HG03060 (cell line): ENCODE measurements at regions not wholly inside any gene's neighbourhood (a gene's known extent, or its start where the extent isn't known, plus 50 kb on each side); places are given as distances from the start of the nearest gene placed in this dataset.

ENCODE experiments used
- ATAC-seq: cut with Tn5 transposase; IDR thresholded peaks from one replicate; pipeline ENCODE4 v1.9.1; 2021; ENCODE audit warnings: low read depth, moderate number of reproducible peaks; ENCODE audit not compliant: unreplicated experiment

GRCh38 chr2:147792966-147793617, 51.7 kb upstream of the ACVR2A start:
- ATAC-seq = no peak

GRCh38 chr2:147790580-147790979, 54.2 kb upstream of the ACVR2A start:
- no peak for ATAC-seq

GRCh38 chr2:147789720-147790119, 55.1 kb upstream of the ACVR2A start:
- no peak for ATAC-seq

- ATAC-seq = no peak
Measured at GRCh38 chr2:147789287-147789686, 55.5 kb upstream of the ACVR2A start.

- ATAC-seq = no peak
Measured at GRCh38 chr2:147782141-147782930, 62.5 kb upstream of the ACVR2A start.

- ATAC-seq = no peak
Measured at GRCh38 chr2:147779440-147779839, 65.4 kb upstream of the ACVR2A start.

GRCh38 chr2:147777394-147777793, 67.4 kb upstream of the ACVR2A start:
- ATAC-seq = no peak

- ATAC-seq = no peak
Measured at GRCh38 chr2:147774805-147775204, 70.0 kb upstream of the ACVR2A start.

GRCh38 chr2:147773479-147773878, 71.3 kb upstream of the ACVR2A start:
- ATAC-seq = no peak

GRCh38 chr2:147772781-147773180, 72.0 kb upstream of the ACVR2A start:
- ATAC-seq = no peak

GRCh38 chr2:147763861-147764260, 81.0 kb upstream of the ACVR2A start:
- ATAC-seq = no peak

- no peak for ATAC-seq
Measured at GRCh38 chr2:147760984-147761383, 83.8 kb upstream of the ACVR2A start.

- no peak for ATAC-seq
Measured at GRCh38 chr2:147759536-147759935, 85.3 kb upstream of the ACVR2A start.

- no peak for ATAC-seq
Measured at GRCh38 chr2:147758821-147759220, 86.0 kb upstream of the ACVR2A start.

GRCh38 chr2:147756069-147756468, 88.8 kb upstream of the ACVR2A start:
- no peak for ATAC-seq

GRCh38 chr2:147740211-147740927, 104.5 kb upstream of the ACVR2A start:
- no peak for ATAC-seq

- ATAC-seq = no peak
Measured at GRCh38 chr2:147739508-147739907, 105.3 kb upstream of the ACVR2A start.

- no peak for ATAC-seq
Measured at GRCh38 chr2:147718831-147719230, 126.0 kb upstream of the ACVR2A start.

- ATAC-seq = no peak
Measured at GRCh38 chr2:147716906-147717305, 127.9 kb upstream of the ACVR2A start.

- ATAC-seq = no peak
Measured at GRCh38 chr2:147715807-147716206, 129.0 kb upstream of the ACVR2A start.

GRCh38 chr2:147714582-147714981, 130.2 kb upstream of the ACVR2A start:
- ATAC-seq = no peak
